Upper lobe of left lung (tissue), 6 donors: ENCODE measurements at regions not wholly inside any gene's neighbourhood (a gene's known extent, or its start where the extent isn't known, plus 50 kb on each side); places are given as distances from the start of the nearest gene placed in this dataset.
A peak's percentile ranks its signal among the peaks of the same experiment; 100 is the strongest.

Source experiments
- ATAC-seq, 2 donors: fragments of 200-7000 bp; cut with Tn5 transposase; one replicate each; pipeline ENCODE4 v1.9.1; 2022; ENCODE audit warnings: mild to moderate bottlenecking in 2 of 2, moderate library complexity in 2 of 2; ENCODE audit not compliant: low FRiP score in 2 of 2
- DNase-seq, 2 donors: peaks; one replicate each; pipeline ENCODE4 v3.0.0-alpha.2; 2019 to 2020
- H3K27ac ChIP-seq, 4 donors: fragments of 200-600 bp; sonication (generic); one replicate each; pipeline ENCODE4 v1.5.1; 2016 to 2019
- H3K27me3 ChIP-seq, 4 donors: fragments of 200-600 bp; sonication (generic); one replicate each; pipeline ENCODE4 v1.5.1; 2017 to 2019
- H3K36me3 ChIP-seq, 4 donors: fragments of 200-600 bp; sonication (generic); one replicate each; pipeline ENCODE4 v1.5.1; 2016 to 2019
- H3K4me1 ChIP-seq, 4 donors: fragments of 200-600 bp; sonication (generic); one replicate each; pipeline ENCODE4 v1.5.1; 2018 to 2019
- H3K4me3 ChIP-seq, 4 donors: fragments of 200-600 bp; sonication (generic); one replicate each; pipeline ENCODE4 v1.5.1; 2017 to 2019; ENCODE audit warnings: mild to moderate bottlenecking in 2 of 4, moderate library complexity in 1 of 4
- H3K9me3 ChIP-seq, 4 donors: fragments of 200-600 bp; sonication (generic); one replicate each; pipeline ENCODE4 v1.5.1; 2018 to 2019
- EP300 ChIP-seq, 4 donors: sonication (generic); formaldehyde crosslinking; IDR thresholded peaks; one replicate each; pipeline ENCODE4 v1.5.1; 2017; ENCODE audit warnings: antibody characterized with exemption in 4 of 4, control low read depth in 2 of 4
- POLR2A ChIP-seq, 4 donors: fragments of 450-650 bp; IDR thresholded peaks; one replicate each; pipeline ENCODE4 v1.5.1; 2016 to 2017; ENCODE audit warnings: antibody characterized with exemption in 4 of 4, mild to moderate bottlenecking in 2 of 4
- POLR2AphosphoS5 ChIP-seq, 2 donors: sonication (generic); formaldehyde crosslinking; IDR thresholded peaks; one replicate each; pipeline ENCODE4 v1.5.1; 2017; ENCODE audit warnings: antibody characterized with exemption in 2 of 2
- WGBS, 2 donors: methylation state at CpG; one replicate each; pipeline ENCODE4 v1.1.5; 2017 to 2018; 5-methylcytosine and 5-hydroxymethylcytosine counted together
- TF ChIP-seq, protein P1 (sequence below), 6 experiments: fragments of 450-650 bp in 4 of 6; fragments of 200-600 bp in 2 of 6; sonication (generic) in 2 of 6; IDR thresholded peaks; one replicate each; pipeline ENCODE4 v1.5.1; 2016 to 2019; ENCODE audit warnings: antibody characterized with exemption in 6 of 6
- donor health status: DM: no; HTN: no; CAD: no; lungs with moderate emphysema.
- donor health status: DM: no; HTN: yes; CAD: no; lungs with severe emphysema.

- TF ChIP-seq, protein P1, sequence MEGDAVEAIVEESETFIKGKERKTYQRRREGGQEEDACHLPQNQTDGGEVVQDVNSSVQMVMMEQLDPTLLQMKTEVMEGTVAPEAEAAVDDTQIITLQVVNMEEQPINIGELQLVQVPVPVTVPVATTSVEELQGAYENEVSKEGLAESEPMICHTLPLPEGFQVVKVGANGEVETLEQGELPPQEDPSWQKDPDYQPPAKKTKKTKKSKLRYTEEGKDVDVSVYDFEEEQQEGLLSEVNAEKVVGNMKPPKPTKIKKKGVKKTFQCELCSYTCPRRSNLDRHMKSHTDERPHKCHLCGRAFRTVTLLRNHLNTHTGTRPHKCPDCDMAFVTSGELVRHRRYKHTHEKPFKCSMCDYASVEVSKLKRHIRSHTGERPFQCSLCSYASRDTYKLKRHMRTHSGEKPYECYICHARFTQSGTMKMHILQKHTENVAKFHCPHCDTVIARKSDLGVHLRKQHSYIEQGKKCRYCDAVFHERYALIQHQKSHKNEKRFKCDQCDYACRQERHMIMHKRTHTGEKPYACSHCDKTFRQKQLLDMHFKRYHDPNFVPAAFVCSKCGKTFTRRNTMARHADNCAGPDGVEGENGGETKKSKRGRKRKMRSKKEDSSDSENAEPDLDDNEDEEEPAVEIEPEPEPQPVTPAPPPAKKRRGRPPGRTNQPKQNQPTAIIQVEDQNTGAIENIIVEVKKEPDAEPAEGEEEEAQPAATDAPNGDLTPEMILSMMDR (IDR thresholded peaks at IDR 0.05), result no peak
- TF ChIP-seq EP300 (IDR thresholded peaks at IDR 0.05), result no peak
- TF ChIP-seq POLR2A (IDR thresholded peaks at IDR 0.05), result no peak
- TF ChIP-seq POLR2AphosphoS5 (IDR thresholded peaks at IDR 0.05), result no peak
- Histone ChIP-seq H3K4me3 (no peak overlapping the region), H3K9me3 (no peaks in the 10 kb centered on the region), H3K27ac (no peak overlapping the region), H3K4me1 (peaks cover 0 to 13% (median 0%) of the 10 kb centered on the region in 4 donors), H3K27me3 (no peaks in the 10 kb centered on the region), H3K36me3 (no peaks in the 10 kb centered on the region)
- ATAC-seq, result no peak
- DNase-seq, result peak in 1 of 2 donors; percentile 59
- 80 to 84% methylated on average over 5 of the region's 5 CpGs for WGBS, 2 donors
Measured at GRCh38 chrX:110421500-110422455, 63.1 kb downstream of the RTL9 start.

- H3K27ac ChIP-seq, result no peak overlapping the region
- H3K36me3 ChIP-seq, result no peaks in the 10 kb centered on the region
- no peak for DNase-seq
- 77 to 84% methylated on average over 8 to 9 of the region's 9 CpGs for WGBS, 2 donors
- peaks cover 0 to 13% (median 0%) of the 10 kb centered on the region in 4 donors for H3K4me1 ChIP-seq
- H3K4me3 ChIP-seq, result no peak overlapping the region
- ATAC-seq, result no peak
- TF ChIP-seq EP300 (IDR thresholded peaks at IDR 0.05), result no peak
- TF ChIP-seq, protein P1 (IDR thresholded peaks at IDR 0.05), result no peak
- no peak for TF ChIP-seq POLR2AphosphoS5 (IDR thresholded peaks at IDR 0.05)
- TF ChIP-seq POLR2A (IDR thresholded peaks at IDR 0.05), result no peak
- H3K9me3 ChIP-seq, result no peaks in the 10 kb centered on the region
- H3K27me3 ChIP-seq, result no peaks in the 10 kb centered on the region
Measured at GRCh38 chrX:110425222-110426154, 66.8 kb downstream of the RTL9 start.

- TF ChIP-seq POLR2AphosphoS5 (IDR thresholded peaks at IDR 0.05) (no peak), POLR2A (IDR thresholded peaks at IDR 0.05) (no peak)
- TF ChIP-seq, protein P1 (IDR thresholded peaks at IDR 0.05), result no peak
- Histone ChIP-seq H3K27ac (no peak overlapping the region), H3K4me3 (no peak overlapping the region), H3K27me3 (no peaks in the 10 kb centered on the region), H3K9me3 (no peaks in the 10 kb centered on the region), H3K4me1 (peaks cover 0 to 7% (median 0%) of the 10 kb centered on the region in 4 donors), H3K36me3 (no peaks in the 10 kb centered on the region)
- no peak for ATAC-seq
- DNase-seq, result no peak
- WGBS, 2 donors, result 84 to 86% methylated on average over 5 to 6 of the region's 6 CpGs
Measured at GRCh38 chrX:110426155-110426504, 67.5 kb downstream of the RTL9 start.

- Histone ChIP-seq H3K36me3 (no peaks in the 10 kb centered on the region), H3K9me3 (no peaks in the 10 kb centered on the region), H3K4me1 (no peaks in the 10 kb centered on the region), H3K27me3 (no peaks in the 10 kb centered on the region), H3K27ac (no peak overlapping the region), H3K4me3 (no peak overlapping the region)
- 60 to 100% methylated on average over 1 of the region's 1 CpG for WGBS, 2 donors
- TF ChIP-seq EP300 (IDR thresholded peaks at IDR 0.05), result no peak
- TF ChIP-seq, protein P1 (IDR thresholded peaks at IDR 0.05), result no peak
- no peak for TF ChIP-seq POLR2AphosphoS5 (IDR thresholded peaks at IDR 0.05)
- no peak for TF ChIP-seq POLR2A (IDR thresholded peaks at IDR 0.05)
- DNase-seq (no peak), ATAC-seq (no peak)
Measured at GRCh38 chrX:110427076-110427475, 68.4 kb downstream of the RTL9 start.
